CD4-positive, alpha-beta T cell treated with Interleukin-1 beta for 1 hour (primary cell): ENCODE measurements at regions not wholly inside any gene's neighbourhood (a gene's known extent, or its start where the extent isn't known, plus 50 kb on each side); places are given as distances from the start of the nearest gene placed in this dataset.

Source experiments
- DNase-seq, 2 donors: peaks; one replicate each; pipeline ENCODE4 v3.0.0-alpha.2; 2020 to 2022

- DNase-seq: no peak
These were observed 80.1 kb upstream of the ALDH1B1 start for GRCh38 chr9:38312406-38312805.

GRCh38 chr9:38311382-38312270 is 80.9 kb upstream of the ALDH1B1 start:
- DNase-seq: no peak

GRCh38 chr9:38309324-38310195 is 82.9 kb upstream of the ALDH1B1 start:
- no peak for DNase-seq

- no peak for DNase-seq
These were observed 84.4 kb upstream of the ALDH1B1 start for GRCh38 chr9:38308136-38308535.

GRCh38 chr9:38306899-38307298 is 85.6 kb upstream of the ALDH1B1 start:
- DNase-seq: no peak

GRCh38 chr9:38305582-38305981 is 86.9 kb upstream of the ALDH1B1 start:
- DNase-seq: no peak

- no peak for DNase-seq
These were observed 91.0 kb upstream of the ALDH1B1 start for GRCh38 chr9:38301376-38302106.

- no peak for DNase-seq
These were observed 92.6 kb upstream of the ALDH1B1 start for GRCh38 chr9:38299856-38300255.

- no peak for DNase-seq
These were observed 93.6 kb upstream of the ALDH1B1 start for GRCh38 chr9:38298904-38299303.

GRCh38 chr9:38298503-38298902 is 94.0 kb upstream of the ALDH1B1 start:
- no peak for DNase-seq

GRCh38 chr9:38296807-38297206 is 95.7 kb upstream of the ALDH1B1 start:
- no peak for DNase-seq

- DNase-seq: no peak
These were observed 96.7 kb upstream of the ALDH1B1 start for GRCh38 chr9:38295764-38296163.

- no peak for DNase-seq
These were observed 98.1 kb upstream of the ALDH1B1 start for GRCh38 chr9:38294220-38294960.

GRCh38 chr9:38293022-38293421 is 99.5 kb upstream of the ALDH1B1 start:
- no peak for DNase-seq

GRCh38 chr9:38292480-38292879 is 100.0 kb upstream of the ALDH1B1 start:
- DNase-seq: no peak

- no peak for DNase-seq
These were observed 102.6 kb upstream of the ALDH1B1 start for GRCh38 chr9:38289866-38290245.

GRCh38 chr9:38289236-38289865 is 103.2 kb upstream of the ALDH1B1 start:
- DNase-seq: no peak

GRCh38 chr9:38288502-38288901 is 104.0 kb upstream of the ALDH1B1 start:
- DNase-seq: no peak

GRCh38 chr9:38287420-38287985 is 105.0 kb upstream of the ALDH1B1 start:
- DNase-seq: no peak

GRCh38 chr9:38286766-38287165 is 105.7 kb upstream of the ALDH1B1 start:
- DNase-seq: no peak

- DNase-seq: no peak
These were observed 106.1 kb upstream of the ALDH1B1 start for GRCh38 chr9:38286357-38286756.

GRCh38 chr9:38285236-38285635 is 107.3 kb upstream of the ALDH1B1 start:
- no peak for DNase-seq
